ENCODE measurements at regions not wholly inside any gene's neighbourhood (a gene's known extent, or its start where the extent isn't known, plus 50 kb on each side); places are given as distances from the start of the nearest gene placed in this dataset.
"Not testable (repeated sequence)": the region's sequence is repeated elsewhere in the genome, so short reads cannot be mapped to it uniquely, and the experiment has no call there.

DNA sequence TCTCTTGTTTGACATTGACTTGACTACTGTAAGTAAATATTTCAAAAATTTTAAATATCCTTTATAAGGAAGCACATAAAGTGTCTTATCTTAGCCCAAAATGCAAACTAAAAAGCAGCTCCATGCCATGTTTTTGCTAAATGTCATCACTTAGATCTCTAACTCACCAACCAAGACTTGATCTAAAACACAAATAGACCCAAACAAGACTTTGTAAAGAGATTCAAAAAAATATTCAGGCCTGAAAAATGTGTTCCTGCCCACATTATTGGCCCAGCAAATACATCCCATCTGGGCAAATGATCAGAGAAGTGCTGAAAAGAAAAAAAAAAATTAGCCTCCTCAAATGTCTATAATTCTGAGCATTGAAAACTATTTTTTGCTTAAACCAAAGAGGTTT is 187.6 kb downstream of the MREG start:
- no peak overlapping the region for H2AFZ ChIP-seq (ENCODE audit: low read depth, low read length)
- no peaks in the 10 kb centered on the region for H3K27me3 ChIP-seq (ENCODE audit: insufficient read depth, low read depth, low read length)
- H3K9me2 ChIP-seq (ENCODE audit: insufficient read depth, low read length): no peaks in the 10 kb centered on the region
- no peak overlapping the region for H3K4me3 ChIP-seq (ENCODE audit: low read length)
- H3K9ac ChIP-seq (ENCODE audit: low read length): no peak overlapping the region
- TF ChIP-seq TAF1 (IDR thresholded peaks at IDR 0.05; ENCODE audit: low read depth) (no peak), SMC3 (conservative IDR thresholded peaks at IDR 0.05; ENCODE audit: poor library complexity) (no peak), POLR2AphosphoS5 (IDR thresholded peaks at IDR 0.05) (no peak), RAD21 (conservative IDR thresholded peaks at IDR 0.05) (no peak), EP300 (conservative IDR thresholded peaks at IDR 0.05; ENCODE audit: poor library complexity, severe bottlenecking) (no peak), EZH2 (IDR thresholded peaks at IDR 0.05; ENCODE audit: borderline replicate concordance, insufficient read depth, low read length, poor library complexity, severe bottlenecking) (no peak), MXI1 (conservative IDR thresholded peaks at IDR 0.05; ENCODE audit: poor library complexity, severe bottlenecking) (no peak)
- TF ChIP-seq, protein P1, sequence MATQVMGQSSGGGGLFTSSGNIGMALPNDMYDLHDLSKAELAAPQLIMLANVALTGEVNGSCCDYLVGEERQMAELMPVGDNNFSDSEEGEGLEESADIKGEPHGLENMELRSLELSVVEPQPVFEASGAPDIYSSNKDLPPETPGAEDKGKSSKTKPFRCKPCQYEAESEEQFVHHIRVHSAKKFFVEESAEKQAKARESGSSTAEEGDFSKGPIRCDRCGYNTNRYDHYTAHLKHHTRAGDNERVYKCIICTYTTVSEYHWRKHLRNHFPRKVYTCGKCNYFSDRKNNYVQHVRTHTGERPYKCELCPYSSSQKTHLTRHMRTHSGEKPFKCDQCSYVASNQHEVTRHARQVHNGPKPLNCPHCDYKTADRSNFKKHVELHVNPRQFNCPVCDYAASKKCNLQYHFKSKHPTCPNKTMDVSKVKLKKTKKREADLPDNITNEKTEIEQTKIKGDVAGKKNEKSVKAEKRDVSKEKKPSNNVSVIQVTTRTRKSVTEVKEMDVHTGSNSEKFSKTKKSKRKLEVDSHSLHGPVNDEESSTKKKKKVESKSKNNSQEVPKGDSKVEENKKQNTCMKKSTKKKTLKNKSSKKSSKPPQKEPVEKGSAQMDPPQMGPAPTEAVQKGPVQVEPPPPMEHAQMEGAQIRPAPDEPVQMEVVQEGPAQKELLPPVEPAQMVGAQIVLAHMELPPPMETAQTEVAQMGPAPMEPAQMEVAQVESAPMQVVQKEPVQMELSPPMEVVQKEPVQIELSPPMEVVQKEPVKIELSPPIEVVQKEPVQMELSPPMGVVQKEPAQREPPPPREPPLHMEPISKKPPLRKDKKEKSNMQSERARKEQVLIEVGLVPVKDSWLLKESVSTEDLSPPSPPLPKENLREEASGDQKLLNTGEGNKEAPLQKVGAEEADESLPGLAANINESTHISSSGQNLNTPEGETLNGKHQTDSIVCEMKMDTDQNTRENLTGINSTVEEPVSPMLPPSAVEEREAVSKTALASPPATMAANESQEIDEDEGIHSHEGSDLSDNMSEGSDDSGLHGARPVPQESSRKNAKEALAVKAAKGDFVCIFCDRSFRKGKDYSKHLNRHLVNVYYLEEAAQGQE (IDR thresholded peaks at IDR 0.05; ENCODE audit: borderline replicate concordance): no peak
- TF ChIP-seq, protein P2, sequence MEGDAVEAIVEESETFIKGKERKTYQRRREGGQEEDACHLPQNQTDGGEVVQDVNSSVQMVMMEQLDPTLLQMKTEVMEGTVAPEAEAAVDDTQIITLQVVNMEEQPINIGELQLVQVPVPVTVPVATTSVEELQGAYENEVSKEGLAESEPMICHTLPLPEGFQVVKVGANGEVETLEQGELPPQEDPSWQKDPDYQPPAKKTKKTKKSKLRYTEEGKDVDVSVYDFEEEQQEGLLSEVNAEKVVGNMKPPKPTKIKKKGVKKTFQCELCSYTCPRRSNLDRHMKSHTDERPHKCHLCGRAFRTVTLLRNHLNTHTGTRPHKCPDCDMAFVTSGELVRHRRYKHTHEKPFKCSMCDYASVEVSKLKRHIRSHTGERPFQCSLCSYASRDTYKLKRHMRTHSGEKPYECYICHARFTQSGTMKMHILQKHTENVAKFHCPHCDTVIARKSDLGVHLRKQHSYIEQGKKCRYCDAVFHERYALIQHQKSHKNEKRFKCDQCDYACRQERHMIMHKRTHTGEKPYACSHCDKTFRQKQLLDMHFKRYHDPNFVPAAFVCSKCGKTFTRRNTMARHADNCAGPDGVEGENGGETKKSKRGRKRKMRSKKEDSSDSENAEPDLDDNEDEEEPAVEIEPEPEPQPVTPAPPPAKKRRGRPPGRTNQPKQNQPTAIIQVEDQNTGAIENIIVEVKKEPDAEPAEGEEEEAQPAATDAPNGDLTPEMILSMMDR (IDR thresholded peaks at IDR 0.05; ENCODE audit: poor library complexity, severe bottlenecking): no peak
- no peak overlapping the region for H3K27ac ChIP-seq (ENCODE audit: low read length)
- no peaks in the 10 kb centered on the region for H3K36me3 ChIP-seq (ENCODE audit: insufficient read depth, low read length)
- H3F3A ChIP-seq (ENCODE audit: insufficient read depth, low read length, poor library complexity, severe bottlenecking): no peaks in the 10 kb centered on the region
- no peaks in the 10 kb centered on the region for H3K9me3 ChIP-seq (ENCODE audit: low read length)
- no peak overlapping the region for H3K4me2 ChIP-seq (ENCODE audit: low read length)
- no peaks in the 10 kb centered on the region for H3K79me2 ChIP-seq (replicated peaks; ENCODE audit: insufficient read depth, low read length)
- H4K20me1 ChIP-seq (ENCODE audit: insufficient read depth): no peaks in the 10 kb centered on the region

DNA sequence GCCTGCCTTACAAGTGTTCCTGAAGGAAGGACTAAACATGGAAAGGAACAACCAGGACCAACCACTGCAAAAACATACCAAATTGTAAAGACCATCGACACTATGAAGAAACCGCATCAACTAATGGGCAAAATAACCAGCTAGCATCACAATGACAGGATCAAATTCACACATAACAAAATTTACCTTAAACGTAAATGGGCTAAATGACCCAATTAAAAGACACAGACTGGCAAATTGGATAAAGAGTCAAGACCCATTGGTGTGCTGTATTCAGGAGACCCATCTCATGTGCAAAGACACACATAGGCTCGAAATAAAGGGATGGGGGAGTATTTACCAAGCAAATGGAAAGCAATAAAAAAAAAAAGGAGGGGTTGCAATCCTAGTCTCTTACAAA is 192.1 kb downstream of the MREG start:
- H3K79me2 ChIP-seq (replicated peaks; ENCODE audit: insufficient read depth, low read length); H3K9ac ChIP-seq (ENCODE audit: low read length); H4K20me1 ChIP-seq (ENCODE audit: insufficient read depth); H3K27ac ChIP-seq (ENCODE audit: low read length); H3K4me2 ChIP-seq (ENCODE audit: low read length); H3K9me2 ChIP-seq (ENCODE audit: insufficient read depth, low read length); H3K27me3 ChIP-seq (ENCODE audit: insufficient read depth, low read depth, low read length); H3K36me3 ChIP-seq (ENCODE audit: insufficient read depth, low read length); H3K4me3 ChIP-seq (ENCODE audit: low read length); H3K9me3 ChIP-seq (ENCODE audit: low read length); H3F3A ChIP-seq (ENCODE audit: insufficient read depth, low read length, poor library complexity, severe bottlenecking); H2AFZ ChIP-seq (ENCODE audit: low read depth, low read length): not testable (repeated sequence)

DNA sequence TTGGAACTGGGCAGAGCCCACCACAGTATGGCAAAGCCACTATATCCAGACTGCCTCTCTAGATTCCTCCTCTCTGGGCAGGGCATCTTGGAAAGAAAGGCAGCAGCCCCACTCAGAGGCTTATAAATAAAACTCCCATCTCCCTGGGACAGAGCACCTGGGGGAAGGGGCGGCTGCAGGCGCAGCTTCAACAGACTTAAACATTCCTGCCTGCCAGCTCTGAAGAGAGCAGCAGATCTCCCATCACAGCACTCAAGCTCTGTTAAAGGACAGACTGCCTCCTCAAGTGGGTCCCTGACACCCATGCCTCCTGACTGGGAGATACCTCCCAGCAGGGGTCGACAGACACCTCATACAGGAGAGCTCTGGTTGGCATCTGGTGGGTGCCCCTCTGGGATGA is 193.6 kb downstream of the MREG start:
- H3K4me2 ChIP-seq (ENCODE audit: low read length); H3K79me2 ChIP-seq (replicated peaks; ENCODE audit: insufficient read depth, low read length); H3K27me3 ChIP-seq (ENCODE audit: insufficient read depth, low read depth, low read length); H3K9me3 ChIP-seq (ENCODE audit: low read length); H3K27ac ChIP-seq (ENCODE audit: low read length); H3K9me2 ChIP-seq (ENCODE audit: insufficient read depth, low read length); H3K4me3 ChIP-seq (ENCODE audit: low read length); H3K36me3 ChIP-seq (ENCODE audit: insufficient read depth, low read length); H2AFZ ChIP-seq (ENCODE audit: low read depth, low read length); H4K20me1 ChIP-seq (ENCODE audit: insufficient read depth); H3F3A ChIP-seq (ENCODE audit: insufficient read depth, low read length, poor library complexity, severe bottlenecking); H3K9ac ChIP-seq (ENCODE audit: low read length): not testable (repeated sequence)

Data from neural cell (in vitro differentiated cells).